H1 (cell line): ENCODE measurements at regions not wholly inside any gene's neighbourhood (a gene's known extent, or its start where the extent isn't known, plus 50 kb on each side); places are given as distances from the start of the nearest gene placed in this dataset.

ENCODE experiments used
- CTCF ChIA-PET: fragments of 300-600 bp; sonication (Branson Sonifier 250); formaldehyde crosslinking; loops from one replicate; lab custom pipeline; 2021; ENCODE audit not compliant: partially characterized antibody; lab: Charles Lee
- POLR2A ChIA-PET: fragments of 300-600 bp; sonication (Branson Sonifier 250); formaldehyde crosslinking; loops from one replicate; lab custom pipeline; 2021; ENCODE audit warnings: inconsistent platforms; ENCODE audit not compliant: partially characterized antibody; lab: Charles Lee
- DNase-seq, 2 experiments: peaks; one replicate each; pipeline versions ENCODE4 v3.0.0 to v3.0.0-alpha.2; 2010 to 2022; ENCODE audit warnings: low spot score in 2 of 2, low read depth in 1 of 2, mixed read lengths in 1 of 2
- FAIRE-seq: peaks from 2 replicates; lab custom pipeline; 2011; peaks lifted over from hg19 to GRCh38; lab: Jason Lieb, UNC
- H2AFZ ChIP-seq: 2 replicates; pipeline ENCODE4 v1.8.1; 2012; ENCODE audit warnings: low read length, inconsistent platforms
- H2AK5ac ChIP-seq: 2 replicates; pipeline ENCODE4 v1.6.1; 2013; ENCODE audit warnings: low read depth, low read length
- H2BK120ac ChIP-seq: replicated peaks from 2 replicates; pipeline ENCODE3; 2013; ENCODE audit warnings: low read depth, low read length, inconsistent platforms
- H2BK12ac ChIP-seq: 2 replicates; pipeline ENCODE4 v1.6.1; 2013; ENCODE audit warnings: low read depth, low read length
- H2BK15ac ChIP-seq: 2 replicates; pipeline ENCODE4 v1.6.1; 2013; ENCODE audit warnings: low read length
- H2BK20ac ChIP-seq: 2 replicates; pipeline ENCODE4 v1.6.1; 2013; ENCODE audit warnings: low read length
- H2BK5ac ChIP-seq: 2 replicates; pipeline ENCODE4 v1.6.1; 2013; ENCODE audit warnings: low read depth, low read length
- H3K14ac ChIP-seq: 2 replicates; pipeline ENCODE4 v1.6.1; 2013; ENCODE audit warnings: inconsistent platforms; ENCODE audit not compliant: insufficient read length
- H3K18ac ChIP-seq: 2 replicates; pipeline ENCODE4 v1.6.1; 2013; ENCODE audit warnings: low read length; ENCODE audit errors: extremely low read depth
- H3K23ac ChIP-seq: 2 replicates; pipeline ENCODE4 v1.6.1; 2013; ENCODE audit warnings: inconsistent platforms; ENCODE audit not compliant: insufficient read length
- H3K23me2 ChIP-seq: 2 replicates; pipeline ENCODE4 v1.6.1; 2013; ENCODE audit warnings: low read depth, low read length
- H3K27ac ChIP-seq: 2 replicates; pipeline ENCODE4 v1.6.1; 2011; ENCODE audit warnings: low read depth, low read length, inconsistent platforms
- H3K27me3 ChIP-seq, 4 experiments: replicated peaks in 1 of 4; 1 replicate in 1 of 4; 2 replicates in 3 of 4; pipeline versions ENCODE4 v1.6.1 to v1.8.1; 2011 to 2013; ENCODE audit warnings: low read length in 3 of 4, mild to moderate bottlenecking in 3 of 4, inconsistent platforms in 2 of 4, mixed read lengths in 2 of 4, moderate library complexity in 1 of 4; ENCODE audit not compliant: control insufficient read depth in 3 of 4, insufficient read depth in 3 of 4; ENCODE audit errors: extremely low read depth in 1 of 4
- H3K36me3 ChIP-seq, 4 experiments: 2 replicates each; pipeline versions ENCODE4 v1.6.1 to v1.8.1; 2011 to 2013; ENCODE audit warnings: mild to moderate bottlenecking in 4 of 4, low read length in 3 of 4, moderate library complexity in 2 of 4, control low read depth in 1 of 4, inconsistent platforms in 1 of 4; ENCODE audit not compliant: insufficient read depth in 4 of 4, control insufficient read depth in 2 of 4
- H3K4ac ChIP-seq: replicated peaks from 2 replicates; pipeline ENCODE3; 2013; ENCODE audit warnings: low read length, low read depth, mixed read lengths, inconsistent platforms; ENCODE audit not compliant: insufficient read length
- H3K4me1 ChIP-seq, 4 experiments: replicated peaks in 1 of 4; 1 replicate in 1 of 4; 2 replicates in 3 of 4; pipeline versions ENCODE4 v1.6.1 to v1.8.1; 2011 to 2013; ENCODE audit warnings: low read length in 3 of 4, inconsistent platforms in 2 of 4, mixed read lengths in 1 of 4; ENCODE audit not compliant: insufficient read depth in 4 of 4, control insufficient read depth in 3 of 4
- H3K4me2 ChIP-seq, 2 experiments: 2 replicates each; pipeline versions ENCODE4 v1.6.1 to v1.8.1; 2011 to 2013; ENCODE audit warnings: low read depth in 2 of 2, low read length in 2 of 2, control low read depth in 1 of 2, inconsistent platforms in 1 of 2, mild to moderate bottlenecking in 1 of 2; ENCODE audit not compliant: insufficient read depth in 1 of 2
- H3K4me3 ChIP-seq, 4 experiments: fragments of 200-600, 300-600 bp in 1 of 4; sonication (generic), shearing (Covaris generic), sonication (Bioruptor Twin) in 1 of 4; 2 replicates each; pipeline versions ENCODE4 v1.5.1 to v1.8.1; 2011 to 2016; ENCODE audit warnings: low read length in 4 of 4, low read depth in 3 of 4, control low read depth in 2 of 4, inconsistent platforms in 2 of 4, mild to moderate bottlenecking in 2 of 4, mixed read lengths in 1 of 4, moderate library complexity in 1 of 4; ENCODE audit not compliant: insufficient read depth in 2 of 4; ENCODE audit errors: extremely low read depth in 1 of 4
- H3K56ac ChIP-seq: replicated peaks from 2 replicates; pipeline ENCODE3; 2013; ENCODE audit warnings: low read depth, mild to moderate bottlenecking, mixed read lengths, low read length, inconsistent platforms; ENCODE audit not compliant: insufficient read length
- H3K79me1 ChIP-seq: 2 replicates; pipeline ENCODE4 v1.6.1; 2013; ENCODE audit warnings: low read depth, low read length, control low read depth
- H3K79me2 ChIP-seq, 2 experiments: 2 replicates each; pipeline versions ENCODE4 v1.6.1 to v1.8.1; 2012 to 2013; ENCODE audit warnings: low read length in 2 of 2, mild to moderate bottlenecking in 2 of 2, inconsistent platforms in 1 of 2; ENCODE audit not compliant: insufficient read depth in 2 of 2, control insufficient read depth in 1 of 2
- H3K9ac ChIP-seq, 4 experiments: replicated peaks in 1 of 4; 1 replicate in 1 of 4; 2 replicates in 3 of 4; pipeline versions ENCODE4 v1.6.1 to v1.8.1; 2011 to 2013; ENCODE audit warnings: low read depth in 3 of 4, low read length in 3 of 4, control low read depth in 2 of 4, mild to moderate bottlenecking in 2 of 4, moderate library complexity in 2 of 4, inconsistent platforms in 1 of 4; ENCODE audit errors: extremely low read depth in 1 of 4
- H3K9me3 ChIP-seq, 2 experiments: 2 replicates each; pipeline versions ENCODE4 v1.6.1 to v1.8.1; 2012 to 2013; ENCODE audit warnings: mild to moderate bottlenecking in 2 of 2, moderate library complexity in 2 of 2, control low read depth in 1 of 2, inconsistent platforms in 1 of 2, low read depth in 1 of 2, low read length in 1 of 2, mixed read lengths in 1 of 2; ENCODE audit not compliant: insufficient read depth in 2 of 2
- H4K20me1 ChIP-seq, 2 experiments: replicated peaks in 1 of 2; 2 replicates each; pipeline versions ENCODE3 to v1.8.1; 2011 to 2013; ENCODE audit warnings: inconsistent platforms in 2 of 2, low read length in 2 of 2, mild to moderate bottlenecking in 1 of 2; ENCODE audit not compliant: insufficient read depth in 2 of 2, control insufficient read depth in 1 of 2
- H4K5ac ChIP-seq: 2 replicates; pipeline ENCODE4 v1.6.1; 2013; ENCODE audit warnings: low read length, low read depth, mixed read lengths, inconsistent platforms; ENCODE audit not compliant: insufficient read length
- H4K8ac ChIP-seq: 2 replicates; pipeline ENCODE4 v1.8.0; 2013; ENCODE audit warnings: mild to moderate bottlenecking, moderate library complexity, low read length, inconsistent platforms; ENCODE audit not compliant: insufficient read depth; ENCODE audit errors: extremely low read depth
- H4K91ac ChIP-seq: replicated peaks from 2 replicates; pipeline ENCODE3; 2013; ENCODE audit warnings: low read length, mixed read lengths, inconsistent platforms; ENCODE audit not compliant: insufficient read length
- BCL11A ChIP-seq, 2 experiments: IDR thresholded peaks; one replicate each; pipeline ENCODE4 v1.6.1; 2011; ENCODE audit warnings: low read depth in 2 of 2, low read length in 2 of 2, mild to moderate bottlenecking in 2 of 2
- BRCA1 ChIP-seq: IDR thresholded peaks from 2 replicates; pipeline ENCODE4 v1.6.1; 2012; ENCODE audit warnings: low read depth, low read length, improper control_type of control experiment
- CEBPB ChIP-seq: IDR thresholded peaks from 2 replicates; pipeline ENCODE4 v1.6.1; 2012; ENCODE audit warnings: low read depth, low read length
- CHD1 ChIP-seq: IDR thresholded peaks from 2 replicates; pipeline ENCODE4 v1.6.1; 2012; ENCODE audit warnings: low read depth, low read length, improper control_type of control experiment
- EZH2 ChIP-seq: fragments of 200-600 bp; sonication (generic); IDR thresholded peaks from 2 replicates; pipeline ENCODE4 v1.7.1; 2012; ENCODE audit warnings: low read depth, mild to moderate bottlenecking, moderate library complexity, low read length, inconsistent platforms; ENCODE audit not compliant: severe bottlenecking
- GABPA ChIP-seq: IDR thresholded peaks from 2 replicates; pipeline ENCODE4 v1.6.1; 2011; ENCODE audit warnings: mild to moderate bottlenecking, low read length, moderate library complexity, borderline replicate concordance; ENCODE audit not compliant: insufficient read depth
- HDAC2 ChIP-seq, 2 experiments: fragments of 300-600 bp in 1 of 2; sonication (generic) in 1 of 2; IDR thresholded peaks; 2 replicates each; pipeline ENCODE4 v1.6.1; 2011 to 2012; ENCODE audit warnings: low read depth in 2 of 2, low read length in 2 of 2, mild to moderate bottlenecking in 2 of 2, moderate library complexity in 2 of 2, borderline replicate concordance in 1 of 2, inconsistent platforms in 1 of 2
- MAFK ChIP-seq: IDR thresholded peaks from 2 replicates; pipeline ENCODE4 v1.6.1; 2012; ENCODE audit warnings: low read depth, mild to moderate bottlenecking, improper control_type of control experiment, low read length
- SIN3A ChIP-seq, 2 experiments: IDR thresholded peaks in 1 of 2; conservative IDR thresholded peaks in 1 of 2; 2 replicates each; pipeline ENCODE4 v1.6.1; 2011 to 2012; ENCODE audit warnings: low read length in 2 of 2, improper control_type of control experiment in 1 of 2, low read depth in 1 of 2, mild to moderate bottlenecking in 1 of 2
- SP1 ChIP-seq: IDR thresholded peaks from 2 replicates; pipeline ENCODE4 v1.6.1; 2011; ENCODE audit warnings: low read depth, low read length
- SUZ12 ChIP-seq: fragments of 200-600 bp; sonication (generic); IDR thresholded peaks from 2 replicates; pipeline ENCODE4 v1.6.1; 2012; ENCODE audit warnings: mild to moderate bottlenecking, inconsistent platforms, low read length, moderate library complexity, mixed read lengths
- TCF12 ChIP-seq: IDR thresholded peaks from 2 replicates; pipeline ENCODE4 v1.6.1; 2011; ENCODE audit warnings: low read depth, mild to moderate bottlenecking, low read length
- YY1 ChIP-seq: IDR thresholded peaks from 2 replicates; pipeline ENCODE4 v1.6.1; 2011; ENCODE audit warnings: low read depth, mild to moderate bottlenecking, low read length
- WGBS, 2 experiments: shearing (Covaris generic) in 1 of 2; methylation state at CpG; one replicate each; pipeline versions ENCODE4 v1.1.6 to v1.1.7; 2013 to 2015; ENCODE audit warnings: low lambda C conversion rate in 2 of 2, mixed read lengths in 2 of 2, inconsistent platforms in 1 of 2, low coverage in 1 of 2, missing lambda C conversion rate in 1 of 2; ENCODE audit not compliant: insufficient replicate concordance in 2 of 2, insufficient coverage in 1 of 2, insufficient read length in 1 of 2; ENCODE audit errors: extremely low coverage in 1 of 2, missing lambda C conversion rate in 1 of 2; 5-methylcytosine and 5-hydroxymethylcytosine counted together
- TF ChIP-seq, protein P1 (sequence below): IDR thresholded peaks from 2 replicates; pipeline ENCODE4 v1.6.1; 2012; ENCODE audit warnings: inconsistent platforms

DNA sequence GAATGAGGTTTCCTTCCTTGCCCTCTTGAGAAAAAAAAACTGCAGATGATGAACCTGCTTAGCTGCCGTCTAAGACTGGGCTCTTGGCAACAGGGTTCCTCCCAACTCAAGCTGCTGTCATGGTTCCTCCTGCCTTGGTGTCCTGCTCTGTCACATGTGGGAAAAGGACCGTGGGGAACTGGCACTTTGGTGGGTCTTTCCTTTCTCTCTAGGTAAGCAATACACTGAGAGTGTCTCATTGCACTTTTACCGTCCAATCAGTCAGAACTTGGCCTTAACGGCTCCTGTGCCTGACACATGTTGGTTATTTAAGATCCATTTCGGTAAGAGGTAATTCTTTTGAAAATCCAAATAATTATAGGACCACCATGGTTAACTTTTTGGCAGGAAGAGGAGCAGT, 60.8 kb upstream of the RNF152 start:
- no peak overlapping the region for H3K4me3 ChIP-seq
- no peaks in the 10 kb centered on the region for H3K9me3 ChIP-seq
- H2AK5ac ChIP-seq, result no peak overlapping the region
- H3K18ac ChIP-seq, result no peak overlapping the region
- H3K4me1 ChIP-seq, result peaks cover 0 to 6% (median 2%) of the 10 kb centered on the region in 4 experiments; a peak in 3 of 7 replicates
- no peak overlapping the region for H2BK120ac ChIP-seq
- 0 out of 2 replicates have a peak overlapping the region, but pooled peaks have one; percentile 18 for H2AFZ ChIP-seq
- H3K27ac ChIP-seq, result no peak overlapping the region
- no peaks in the 10 kb centered on the region for H3K79me1 ChIP-seq
- FAIRE-seq (no peak), DNase-seq (no peak)
- no peak overlapping the region for H3K23ac ChIP-seq
- no peak overlapping the region for H3K14ac ChIP-seq
- H3K4ac ChIP-seq, result no peak overlapping the region
- no peak overlapping the region for H2BK12ac ChIP-seq
- H2BK20ac ChIP-seq, result no peak overlapping the region
- H3K23me2 ChIP-seq, result no peaks in the 10 kb centered on the region
- CTCF ChIA-PET, result interaction anchor here (1.8 kb wide), 1 partner anchor 176 kb away, joined by 3 read pairs; no protein-coding TSS in a partner anchor
- H4K5ac ChIP-seq, result no peak overlapping the region
- no peak overlapping the region for H2BK15ac ChIP-seq
- H3K36me3 ChIP-seq, result no peaks in the 10 kb centered on the region
- POLR2A ChIA-PET, result no interaction called here
- H3K4me2 ChIP-seq, result no peak overlapping the region
- H4K8ac ChIP-seq, result no peak overlapping the region
- H4K91ac ChIP-seq, result no peak overlapping the region
- no peaks in the 10 kb centered on the region for H4K20me1 ChIP-seq
- no peak overlapping the region for H3K56ac ChIP-seq
- no peaks in the 10 kb centered on the region for H3K27me3 ChIP-seq
- no peak overlapping the region for H2BK5ac ChIP-seq
- 88% methylated on average over 5 of the region's 5 CpGs; no CpG with 5 or more reads in 1 of the 2 experiments for WGBS, 2 experiments
- H3K79me2 ChIP-seq, result no peaks in the 10 kb centered on the region
- no peak overlapping the region for H3K9ac ChIP-seq
- TF ChIP-seq EZH2 (no peak), CEBPB (no peak), MAFK (no peak), BCL11A (IDR thresholded peaks at IDR 0.05; ENCODE audit: low read depth in 2 of 2, low read length in 2 of 2) (no peak), SUZ12 (no peak), SP1 (no peak), HDAC2 (IDR thresholded peaks at IDR 0.05; ENCODE audit: borderline replicate concordance in 1 of 2, low read depth in 2 of 2, low read length in 2 of 2) (no peak), YY1 (no peak), CHD1 (no peak), GABPA (no peak), TCF12 (no peak), SIN3A (conservative IDR thresholded peaks at IDR 0.05 in 1 of 2, IDR thresholded peaks at IDR 0.05 in 1 of 2; ENCODE audit: low read depth in 1 of 2, low read length in 2 of 2) (no peak), BRCA1 (no peak)
- TF ChIP-seq, protein P1, sequence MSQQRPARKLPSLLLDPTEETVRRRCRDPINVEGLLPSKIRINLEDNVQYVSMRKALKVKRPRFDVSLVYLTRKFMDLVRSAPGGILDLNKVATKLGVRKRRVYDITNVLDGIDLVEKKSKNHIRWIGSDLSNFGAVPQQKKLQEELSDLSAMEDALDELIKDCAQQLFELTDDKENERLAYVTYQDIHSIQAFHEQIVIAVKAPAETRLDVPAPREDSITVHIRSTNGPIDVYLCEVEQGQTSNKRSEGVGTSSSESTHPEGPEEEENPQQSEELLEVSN, result no peak
